Panc1 (cell line): ENCODE measurements at regions not wholly inside any gene's neighbourhood (a gene's known extent, or its start where the extent isn't known, plus 50 kb on each side); places are given as distances from the start of the nearest gene placed in this dataset.

Source experiments
- ATAC-seq: fragments of 200-7000 bp; cut with Tn5 transposase; 2 replicates; pipeline ENCODE4 v1.9.1; 2020; ENCODE audit warnings: mild to moderate bottlenecking, moderate library complexity
- BruUV-seq: library from RNA; stranded (reverse); fragments of 400-500 nt; replicated peaks from 2 replicates; lab custom pipeline; 2021; lab: Mats Ljungman, UMichigan
- CTCF ChIA-PET: fragments of 300-600 bp; sonication (Branson Sonifier 250); formaldehyde crosslinking; loops from one replicate; lab custom pipeline; 2022; ENCODE audit warnings: antibody characterized with exemption; lab: Charles Lee
- POLR2A ChIA-PET: fragments of 300-600 bp; sonication (Branson Sonifier 250); formaldehyde crosslinking; loops from one replicate; lab custom pipeline; 2022; ENCODE audit warnings: antibody characterized with exemption; lab: Charles Lee
- DNase-seq: peaks from one replicate; pipeline ENCODE4 v3.0.0-alpha.2; 2010; ENCODE audit warnings: low read depth, low spot score
- H3K27ac ChIP-seq: 2 replicates; pipeline ENCODE4 v1.5.1; 2011; ENCODE audit warnings: mild to moderate bottlenecking, low read length, inconsistent platforms
- H3K27me3 ChIP-seq: fragments of 200-500 bp; sonication (Bioruptor generic); 2 replicates; pipeline ENCODE4 v1.6.0; 2014; ENCODE audit warnings: low read length, inconsistent platforms; ENCODE audit not compliant: control insufficient read depth, insufficient read depth
- H3K36me3 ChIP-seq: fragments of 200-500 bp; sonication (Bioruptor generic); 2 replicates; pipeline ENCODE4 v1.5.1; 2014; ENCODE audit warnings: inconsistent platforms, mild to moderate bottlenecking, low read length, moderate library complexity; ENCODE audit not compliant: control insufficient read depth, insufficient read depth
- H3K4me1 ChIP-seq: 2 replicates; pipeline ENCODE4 v1.5.1; 2011; ENCODE audit warnings: inconsistent platforms, mild to moderate bottlenecking, low read length, moderate library complexity; ENCODE audit not compliant: control insufficient read depth, insufficient read depth
- H3K4me3 ChIP-seq, 2 experiments: 2 replicates each; pipeline ENCODE4 v1.5.1; 2011 to 2012; ENCODE audit warnings: low read depth in 2 of 2, low read length in 2 of 2, mild to moderate bottlenecking in 2 of 2, inconsistent platforms in 1 of 2, moderate library complexity in 1 of 2
- H3K9me3 ChIP-seq: fragments of 200-500 bp; sonication (Bioruptor generic); 2 replicates; pipeline ENCODE4 v1.5.1; 2014; ENCODE audit warnings: low read depth, mild to moderate bottlenecking, inconsistent platforms, low read length, moderate library complexity; ENCODE audit not compliant: control insufficient read depth, insufficient read depth
- POLR2AphosphoS5 ChIP-seq: IDR thresholded peaks from 2 replicates; pipeline ENCODE4 v1.6.1; 2012; ENCODE audit warnings: mild to moderate bottlenecking, low read depth, low read length, moderate library complexity
- SIN3A ChIP-seq: IDR thresholded peaks from 2 replicates; pipeline ENCODE4 v1.6.1; 2012; ENCODE audit warnings: low read depth, mild to moderate bottlenecking, low read length, moderate library complexity, borderline replicate concordance; ENCODE audit not compliant: insufficient read depth
- TCF7L2 ChIP-seq: IDR thresholded peaks from 2 replicates; pipeline ENCODE4 v1.6.1; 2011; ENCODE audit warnings: mild to moderate bottlenecking, low read depth, low read length, inconsistent platforms
- in situ Hi-C: cut with HindIII; loops from 2 replicates; pipeline ENCODE4 v1.10.0; 2016; ENCODE audit warnings: low sequenced_read_pairs, low pct_unique_long_range_greater_than_20kb
- intact Hi-C: fragments of 100-400 bp; cut with micrococcal nuclease; formaldehyde crosslinking; loops from one replicate; pipeline ENCODE4 v1.10.0; 2022; ENCODE audit not compliant: unreplicated experiment
- TF ChIP-seq, protein P1 (sequence below), 2 experiments: IDR thresholded peaks; 2 replicates each; pipeline ENCODE4 v1.6.1; 2011 to 2012; ENCODE audit warnings: low read depth in 2 of 2, control low read depth in 1 of 2, low read length in 1 of 2, mild to moderate bottlenecking in 1 of 2, moderate library complexity in 1 of 2; ENCODE audit not compliant: insufficient read depth in 1 of 2
- TF ChIP-seq, protein P2 (sequence below): fragments of 450-650 bp; IDR thresholded peaks from 2 replicates; pipeline ENCODE4 v1.5.1; 2017; ENCODE audit warnings: mild to moderate bottlenecking

DNA sequence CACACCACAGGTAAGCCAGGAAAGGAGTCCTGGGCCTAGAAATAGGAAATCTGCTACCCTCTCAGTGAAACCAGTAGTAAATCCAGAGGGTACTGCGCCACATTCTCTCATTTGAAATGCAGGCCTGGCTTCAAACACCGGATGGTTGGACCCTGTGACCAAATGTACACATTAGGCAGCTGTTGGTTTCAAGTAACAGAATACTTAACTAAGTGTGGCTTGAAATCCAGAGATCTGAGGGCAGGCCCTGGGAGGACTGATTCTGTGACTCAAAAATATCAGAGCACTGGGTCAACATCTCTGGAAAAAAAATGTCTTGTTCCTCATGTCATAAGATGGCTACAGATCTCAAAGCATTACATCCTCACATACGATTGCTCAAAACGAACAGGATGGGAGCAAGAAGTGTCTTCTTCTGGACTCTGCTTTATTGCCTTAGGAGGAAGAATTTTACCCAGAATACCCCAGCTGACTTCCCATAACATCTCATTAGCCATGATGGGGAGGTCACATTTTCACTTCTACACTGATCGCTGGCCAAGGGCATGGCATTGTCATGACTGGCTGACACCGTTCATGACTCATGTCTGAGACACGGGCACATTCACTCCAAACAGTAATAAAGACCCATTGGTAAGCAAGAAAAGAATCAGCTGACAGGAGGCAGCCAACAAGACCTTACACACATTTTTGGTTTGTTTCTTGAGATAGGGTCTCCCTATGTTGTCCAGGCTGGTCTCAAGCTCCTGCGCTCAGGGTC is 166.0 kb downstream of the ARRDC4 start:
- CTCF ChIA-PET = no interaction called here
- DNase-seq (no peak), ATAC-seq (no peak)
- in situ Hi-C loops (no loop called here), intact Hi-C loops (no loop called here)
- Histone ChIP-seq H3K9me3 (no peaks in the 10 kb centered on the region), H3K27me3 (peaks cover 4% of the 10 kb centered on the region; the same call in 1 of the 2 replicates), H3K36me3 (no peaks in the 10 kb centered on the region), H3K27ac (no peak overlapping the region), H3K4me3 (no peak overlapping the region), H3K4me1 (no peaks in the 10 kb centered on the region)
- POLR2A ChIA-PET = no interaction called here
- BruUV-seq = no TSS peak
- TF ChIP-seq POLR2AphosphoS5 = no peak
- TF ChIP-seq, protein P1, sequence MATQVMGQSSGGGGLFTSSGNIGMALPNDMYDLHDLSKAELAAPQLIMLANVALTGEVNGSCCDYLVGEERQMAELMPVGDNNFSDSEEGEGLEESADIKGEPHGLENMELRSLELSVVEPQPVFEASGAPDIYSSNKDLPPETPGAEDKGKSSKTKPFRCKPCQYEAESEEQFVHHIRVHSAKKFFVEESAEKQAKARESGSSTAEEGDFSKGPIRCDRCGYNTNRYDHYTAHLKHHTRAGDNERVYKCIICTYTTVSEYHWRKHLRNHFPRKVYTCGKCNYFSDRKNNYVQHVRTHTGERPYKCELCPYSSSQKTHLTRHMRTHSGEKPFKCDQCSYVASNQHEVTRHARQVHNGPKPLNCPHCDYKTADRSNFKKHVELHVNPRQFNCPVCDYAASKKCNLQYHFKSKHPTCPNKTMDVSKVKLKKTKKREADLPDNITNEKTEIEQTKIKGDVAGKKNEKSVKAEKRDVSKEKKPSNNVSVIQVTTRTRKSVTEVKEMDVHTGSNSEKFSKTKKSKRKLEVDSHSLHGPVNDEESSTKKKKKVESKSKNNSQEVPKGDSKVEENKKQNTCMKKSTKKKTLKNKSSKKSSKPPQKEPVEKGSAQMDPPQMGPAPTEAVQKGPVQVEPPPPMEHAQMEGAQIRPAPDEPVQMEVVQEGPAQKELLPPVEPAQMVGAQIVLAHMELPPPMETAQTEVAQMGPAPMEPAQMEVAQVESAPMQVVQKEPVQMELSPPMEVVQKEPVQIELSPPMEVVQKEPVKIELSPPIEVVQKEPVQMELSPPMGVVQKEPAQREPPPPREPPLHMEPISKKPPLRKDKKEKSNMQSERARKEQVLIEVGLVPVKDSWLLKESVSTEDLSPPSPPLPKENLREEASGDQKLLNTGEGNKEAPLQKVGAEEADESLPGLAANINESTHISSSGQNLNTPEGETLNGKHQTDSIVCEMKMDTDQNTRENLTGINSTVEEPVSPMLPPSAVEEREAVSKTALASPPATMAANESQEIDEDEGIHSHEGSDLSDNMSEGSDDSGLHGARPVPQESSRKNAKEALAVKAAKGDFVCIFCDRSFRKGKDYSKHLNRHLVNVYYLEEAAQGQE (IDR thresholded peaks at IDR 0.05; ENCODE audit: insufficient read depth in 1 of 2, low read depth in 2 of 2, low read length in 1 of 2) = no peak
- TF ChIP-seq TCF7L2 = no peak
- TF ChIP-seq SIN3A = no peak
- TF ChIP-seq, protein P2, sequence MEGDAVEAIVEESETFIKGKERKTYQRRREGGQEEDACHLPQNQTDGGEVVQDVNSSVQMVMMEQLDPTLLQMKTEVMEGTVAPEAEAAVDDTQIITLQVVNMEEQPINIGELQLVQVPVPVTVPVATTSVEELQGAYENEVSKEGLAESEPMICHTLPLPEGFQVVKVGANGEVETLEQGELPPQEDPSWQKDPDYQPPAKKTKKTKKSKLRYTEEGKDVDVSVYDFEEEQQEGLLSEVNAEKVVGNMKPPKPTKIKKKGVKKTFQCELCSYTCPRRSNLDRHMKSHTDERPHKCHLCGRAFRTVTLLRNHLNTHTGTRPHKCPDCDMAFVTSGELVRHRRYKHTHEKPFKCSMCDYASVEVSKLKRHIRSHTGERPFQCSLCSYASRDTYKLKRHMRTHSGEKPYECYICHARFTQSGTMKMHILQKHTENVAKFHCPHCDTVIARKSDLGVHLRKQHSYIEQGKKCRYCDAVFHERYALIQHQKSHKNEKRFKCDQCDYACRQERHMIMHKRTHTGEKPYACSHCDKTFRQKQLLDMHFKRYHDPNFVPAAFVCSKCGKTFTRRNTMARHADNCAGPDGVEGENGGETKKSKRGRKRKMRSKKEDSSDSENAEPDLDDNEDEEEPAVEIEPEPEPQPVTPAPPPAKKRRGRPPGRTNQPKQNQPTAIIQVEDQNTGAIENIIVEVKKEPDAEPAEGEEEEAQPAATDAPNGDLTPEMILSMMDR = no peak

DNA sequence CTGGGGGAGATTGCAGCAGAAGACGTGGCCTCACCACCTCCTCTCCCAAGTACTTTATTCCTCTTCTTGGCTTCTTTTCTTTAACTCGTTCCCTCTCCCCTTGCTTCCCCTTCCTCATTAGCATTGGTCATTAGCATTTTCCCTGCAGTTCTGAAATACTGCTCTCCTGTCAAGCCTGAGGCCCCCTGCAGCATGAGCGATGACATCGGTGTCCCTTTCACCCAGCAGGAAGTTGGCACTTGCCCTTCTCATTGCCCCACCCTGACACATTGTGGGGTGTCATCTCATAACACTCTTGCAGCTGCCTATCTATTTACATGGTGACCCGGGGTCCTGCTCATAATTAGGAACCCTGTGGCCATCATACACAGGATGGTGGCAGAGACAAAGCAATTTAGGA is 167.1 kb downstream of the ARRDC4 start:
- DNase-seq (no peak), ATAC-seq (no peak)
- H3K27ac ChIP-seq = no peak overlapping the region
- peaks cover 4% of the 10 kb centered on the region; the same call in 1 of the 2 replicates for H3K27me3 ChIP-seq
- no peaks in the 10 kb centered on the region for H3K9me3 ChIP-seq
- TF ChIP-seq POLR2AphosphoS5 = no peak
- TF ChIP-seq SIN3A = no peak
- TF ChIP-seq, protein P2 = no peak
- TF ChIP-seq, protein P1 (IDR thresholded peaks at IDR 0.05; ENCODE audit: insufficient read depth in 1 of 2, low read depth in 2 of 2, low read length in 1 of 2) = no peak
- no peak for TF ChIP-seq TCF7L2
- ChIA-PET CTCF (no interaction called here), POLR2A (no interaction called here)
- in situ Hi-C loops = no loop called here
- intact Hi-C loops = no loop called here
- H3K4me3 ChIP-seq = no peak overlapping the region
- BruUV-seq = no TSS peak
- no peaks in the 10 kb centered on the region for H3K4me1 ChIP-seq
- no peaks in the 10 kb centered on the region for H3K36me3 ChIP-seq
